GM10266 (cell line): ENCODE measurements at regions not wholly inside any gene's neighbourhood (a gene's known extent, or its start where the extent isn't known, plus 50 kb on each side); places are given as distances from the start of the nearest gene placed in this dataset.

Source experiments
- DNase-seq: peaks from one replicate; pipeline ENCODE4 v3.0.0; 2012; ENCODE audit errors: extremely low spot score
- CTCF ChIP-seq: IDR thresholded peaks from 2 replicates; pipeline ENCODE4 v1.5.1; 2012; ENCODE audit warnings: mild to moderate bottlenecking, low read depth; ENCODE audit not compliant: control insufficient read depth, insufficient read depth; ENCODE audit errors: missing control alignments

- DNase-seq: no peak
- TF ChIP-seq CTCF: no peak
These were observed 105.3 kb downstream of the GLI2 start for GRCh38 chr2:120840795-120841487.

DNA sequence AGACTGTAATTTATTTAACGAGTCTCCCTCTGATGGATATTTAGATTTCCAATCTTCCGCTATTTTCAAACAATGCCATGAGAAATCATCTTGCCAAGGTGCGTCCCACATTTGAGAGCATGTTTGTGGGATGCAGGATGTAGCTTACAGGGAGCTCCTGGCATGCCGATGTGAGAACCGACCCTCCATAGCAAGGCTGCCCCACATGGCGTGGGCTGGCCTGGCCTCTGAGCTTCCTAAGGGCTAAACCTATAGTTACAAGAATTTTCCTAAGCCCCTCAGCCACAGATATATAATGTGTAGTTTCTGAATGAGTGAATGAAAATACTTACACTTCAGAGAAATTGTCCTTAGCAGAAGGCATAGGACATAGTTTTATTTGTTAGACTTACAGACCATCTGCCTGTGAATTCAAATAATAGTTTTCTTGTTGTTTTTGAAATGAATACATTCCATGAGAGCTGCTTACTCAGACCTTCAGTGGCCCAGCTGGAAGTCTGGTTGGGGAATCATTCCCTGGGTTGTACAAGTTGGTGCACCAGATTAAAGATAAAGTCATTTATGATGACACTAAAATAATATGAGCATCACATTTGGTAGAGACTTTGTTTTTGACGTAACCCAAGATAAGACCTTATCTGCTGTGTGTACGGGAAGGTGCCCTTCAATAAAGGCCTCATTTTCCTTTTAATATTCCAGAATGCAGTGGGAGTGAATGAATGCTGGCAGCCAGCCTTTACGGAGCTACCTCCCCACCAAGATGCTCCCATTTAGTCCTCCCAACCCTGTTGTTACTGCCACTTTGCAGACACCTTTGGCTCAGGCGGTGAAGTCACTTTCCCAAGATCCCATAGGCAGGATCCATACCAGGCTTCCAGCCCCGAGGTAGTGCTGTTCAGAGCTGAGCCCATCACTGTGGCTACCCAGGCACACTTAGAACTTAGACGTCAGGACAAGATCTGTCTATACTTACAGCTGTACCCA is 107.1 kb downstream of the GLI2 start:
- no peak for TF ChIP-seq CTCF
- no peak for DNase-seq

DNA sequence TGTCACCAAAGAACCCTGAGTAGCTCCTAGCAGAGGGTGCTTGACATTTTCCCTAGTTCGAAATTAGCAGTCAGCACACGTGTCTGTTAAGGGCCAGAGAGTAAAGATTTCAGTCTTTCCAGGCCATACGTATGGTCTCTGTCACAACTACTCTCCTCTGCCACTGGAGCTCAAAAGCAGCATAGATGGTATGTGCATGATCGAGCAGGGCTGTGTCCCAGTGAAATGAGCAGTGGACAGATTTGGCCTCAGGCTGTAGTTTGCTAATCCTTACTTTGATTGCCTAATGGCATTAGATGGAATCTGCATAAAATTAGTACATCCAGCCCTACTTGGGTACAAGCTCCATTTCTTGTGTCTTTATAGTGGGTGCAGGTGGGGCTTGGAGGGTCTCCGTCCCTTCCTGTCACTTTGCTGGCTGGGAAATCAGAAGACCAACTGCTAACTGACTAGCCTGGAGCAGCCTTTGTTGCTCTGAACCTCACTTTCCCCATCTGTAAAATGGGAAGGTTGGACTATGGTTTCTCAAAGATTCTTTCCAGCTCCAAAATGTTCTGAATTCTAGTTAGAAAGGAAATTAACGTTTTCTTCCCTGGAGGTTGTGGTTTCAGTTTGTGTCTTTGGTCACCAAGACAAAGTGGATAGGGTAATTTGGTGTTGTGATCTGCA is 108.5 kb downstream of the GLI2 start:
- no peak for DNase-seq
- no peak for TF ChIP-seq CTCF

GRCh38 chr2:120845277-120845676 is 109.6 kb downstream of the GLI2 start:
- no peak for DNase-seq
- TF ChIP-seq CTCF: no peak

DNA sequence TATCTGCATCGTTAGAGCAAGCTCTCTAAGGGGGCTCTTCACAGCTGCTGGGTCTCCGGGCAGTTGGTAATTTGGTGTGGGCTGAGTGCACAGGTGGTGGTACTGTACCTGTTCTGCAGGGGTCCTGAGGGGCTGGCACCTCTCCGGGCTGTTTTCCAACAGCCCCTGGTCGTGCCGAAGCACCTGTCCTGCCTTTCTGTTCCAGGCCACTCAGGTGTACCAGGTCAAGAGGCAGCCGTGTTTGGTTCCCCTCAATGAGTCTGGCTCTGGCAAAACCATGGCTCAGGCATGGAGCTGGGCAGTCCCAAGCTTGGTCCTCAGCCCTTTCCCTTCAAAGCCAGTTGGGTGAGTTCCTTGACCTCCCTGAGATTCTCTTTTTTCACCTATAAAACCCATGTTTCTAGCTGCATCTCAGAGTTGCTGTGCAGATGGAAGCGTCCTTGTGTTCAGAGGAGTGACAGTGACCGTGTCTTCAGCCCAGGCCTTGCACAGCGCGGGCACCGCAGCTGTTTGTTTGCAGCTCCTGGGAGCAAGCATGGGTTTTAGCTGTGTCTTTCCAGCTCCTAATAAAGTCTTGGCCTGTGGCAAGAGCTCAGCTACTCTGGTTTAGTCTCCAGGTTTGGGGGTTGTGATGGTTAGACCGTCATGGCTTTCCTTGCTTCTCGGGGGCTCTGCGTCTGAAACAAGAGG is 110.9 kb downstream of the GLI2 start:
- DNase-seq: no peak
- TF ChIP-seq CTCF: no peak

DNA sequence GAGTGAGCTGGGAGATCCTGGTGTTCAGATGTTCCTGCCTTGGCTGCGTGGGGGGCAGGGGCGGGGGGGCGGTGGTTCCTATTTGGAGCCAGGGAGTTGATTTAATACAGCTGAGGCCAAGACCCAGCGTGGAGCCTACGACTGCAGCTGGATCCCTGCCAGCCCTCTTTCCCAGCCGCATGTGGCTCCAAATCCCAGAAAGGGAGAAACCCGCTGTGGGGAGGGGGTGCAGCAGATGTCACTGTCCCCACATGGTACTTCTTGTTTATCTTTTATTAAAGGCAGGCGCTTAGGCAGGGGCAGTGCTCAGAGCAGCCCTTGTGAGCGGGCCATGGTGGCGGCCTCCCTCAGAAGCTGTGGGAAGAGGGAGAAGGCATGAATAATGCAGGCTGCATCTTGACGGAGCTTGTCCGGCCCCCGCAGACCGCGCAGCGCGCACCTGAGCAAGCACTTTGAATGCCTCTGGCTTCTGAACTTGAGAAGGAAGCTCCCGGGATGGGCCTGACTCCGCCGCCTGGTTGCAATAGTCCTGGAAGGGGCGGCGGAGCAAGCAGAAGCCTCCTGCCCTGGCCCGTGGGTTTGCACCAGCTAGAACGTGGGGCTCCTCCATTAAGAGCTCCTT is 112.1 kb downstream of the GLI2 start:
- no peak for DNase-seq
- no peak for TF ChIP-seq CTCF
